Fibroblast of lung (primary cell): ENCODE measurements at regions not wholly inside any gene's neighbourhood (a gene's known extent, or its start where the extent isn't known, plus 50 kb on each side); places are given as distances from the start of the nearest gene placed in this dataset.

Source experiments
- DNase-seq, 2 donors: peaks; one replicate each; pipeline versions ENCODE4 v3.0.0 to v3.0.0-alpha.2; 2010; ENCODE audit warnings: low read depth in 2 of 2
- H2AFZ ChIP-seq: 2 replicates; pipeline ENCODE4 v1.5.1; 2012; ENCODE audit warnings: low read length, control low read depth, inconsistent platforms
- H3K27ac ChIP-seq: 2 replicates; pipeline ENCODE4 v1.5.1; 2011; ENCODE audit warnings: low read length, control low read depth; ENCODE audit not compliant: insufficient read depth
- H3K27me3 ChIP-seq: 2 replicates; pipeline ENCODE4 v1.5.1; 2011; ENCODE audit warnings: mild to moderate bottlenecking, low read length; ENCODE audit not compliant: control insufficient read depth, insufficient read depth
- H3K36me3 ChIP-seq: 2 replicates; pipeline ENCODE4 v1.5.1; 2011; ENCODE audit warnings: low read length; ENCODE audit not compliant: control insufficient read depth, insufficient read depth
- H3K4me1 ChIP-seq: 2 replicates; pipeline ENCODE4 v1.5.1; 2011; ENCODE audit warnings: low read length; ENCODE audit not compliant: control insufficient read depth, insufficient read depth; ENCODE audit errors: extremely low read depth
- H3K4me2 ChIP-seq: 2 replicates; pipeline ENCODE4 v1.5.1; 2011; ENCODE audit warnings: low read length, control low read depth; ENCODE audit not compliant: insufficient read depth; ENCODE audit errors: extremely low read depth
- H3K4me3 ChIP-seq, 4 experiments: fragments of 200-600 bp in 1 of 4; sonication (generic) in 1 of 4; replicated peaks in 1 of 4; 2 replicates each; pipeline ENCODE4 v1.5.1; 2011 to 2016; ENCODE audit warnings: low read length in 4 of 4, low read depth in 3 of 4, mild to moderate bottlenecking in 3 of 4, control low read depth in 2 of 4, inconsistent platforms in 1 of 4, mixed read lengths in 1 of 4; ENCODE audit not compliant: insufficient read depth in 1 of 4; ENCODE audit errors: control extremely low read depth in 1 of 4
- H3K79me2 ChIP-seq: 2 replicates; pipeline ENCODE4 v1.5.1; 2012; ENCODE audit warnings: mild to moderate bottlenecking, low read length, inconsistent platforms; ENCODE audit not compliant: control insufficient read depth, insufficient read depth
- H3K9ac ChIP-seq: 2 replicates; pipeline ENCODE4 v1.5.1; 2011; ENCODE audit warnings: mild to moderate bottlenecking, low read length, control low read depth; ENCODE audit not compliant: insufficient read depth
- H3K9me3 ChIP-seq: 2 replicates; pipeline ENCODE4 v1.5.1; 2012; ENCODE audit warnings: low read depth, low read length; ENCODE audit not compliant: control insufficient read depth, insufficient read depth
- H4K20me1 ChIP-seq: 2 replicates; pipeline ENCODE4 v1.5.1; 2011; ENCODE audit warnings: low read length; ENCODE audit not compliant: control insufficient read depth, insufficient read depth; ENCODE audit errors: extremely low read depth
- CTCF ChIP-seq, 2 donors: IDR thresholded peaks in 1 of 2; conservative IDR thresholded peaks in 1 of 2; 1 replicate in 1 of 2; 2 replicates in 1 of 2; pipeline ENCODE4 v1.5.1; 2011 to 2012; ENCODE audit warnings: low read length in 2 of 2, control low read depth in 1 of 2, inconsistent platforms in 1 of 2, low read depth in 1 of 2, mild to moderate bottlenecking in 1 of 2
- EZH2 ChIP-seq: IDR thresholded peaks from 2 replicates; pipeline ENCODE4 v1.5.1; 2012; ENCODE audit warnings: low read length, control low read depth, mild to moderate bottlenecking; ENCODE audit errors: missing control alignments

GRCh38 chr1:29648798-29649188, 412.5 kb downstream of the PTPRU start:
- H3K9me3 ChIP-seq: no peaks in the 10 kb centered on the region
- H3K27ac ChIP-seq: no peak overlapping the region
- no peak for DNase-seq
- no peak overlapping the region for H2AFZ ChIP-seq
- no peak for TF ChIP-seq EZH2
- TF ChIP-seq CTCF (conservative IDR thresholded peaks at IDR 0.05 in 1 of 2, IDR thresholded peaks at IDR 0.05 in 1 of 2; ENCODE audit: low read depth in 1 of 2, low read length in 2 of 2): no peak
- H3K4me2 ChIP-seq: no peak overlapping the region
- no peaks in the 10 kb centered on the region for H3K4me1 ChIP-seq
- no peaks in the 10 kb centered on the region for H4K20me1 ChIP-seq
- H3K9ac ChIP-seq: no peak overlapping the region
- H3K27me3 ChIP-seq: no peaks in the 10 kb centered on the region
- no peak overlapping the region for H3K4me3 ChIP-seq
- H3K36me3 ChIP-seq: no peaks in the 10 kb centered on the region
- no peaks in the 10 kb centered on the region for H3K79me2 ChIP-seq

GRCh38 chr1:29648026-29648425, 411.7 kb downstream of the PTPRU start:
- DNase-seq: no peak
- TF ChIP-seq CTCF (conservative IDR thresholded peaks at IDR 0.05 in 1 of 2, IDR thresholded peaks at IDR 0.05 in 1 of 2; ENCODE audit: low read depth in 1 of 2, low read length in 2 of 2): no peak
- TF ChIP-seq EZH2: no peak
- H3K27ac ChIP-seq: no peak overlapping the region
- H4K20me1 ChIP-seq: no peaks in the 10 kb centered on the region
- H3K27me3 ChIP-seq: no peaks in the 10 kb centered on the region
- H3K4me3 ChIP-seq: no peak overlapping the region
- H3K79me2 ChIP-seq: no peaks in the 10 kb centered on the region
- H3K9ac ChIP-seq: no peak overlapping the region
- H3K36me3 ChIP-seq: no peaks in the 10 kb centered on the region
- no peaks in the 10 kb centered on the region for H3K4me1 ChIP-seq
- no peak overlapping the region for H2AFZ ChIP-seq
- no peaks in the 10 kb centered on the region for H3K9me3 ChIP-seq
- no peak overlapping the region for H3K4me2 ChIP-seq

GRCh38 chr1:29647581-29647980, 411.3 kb downstream of the PTPRU start:
- TF ChIP-seq EZH2 (no peak), CTCF (conservative IDR thresholded peaks at IDR 0.05 in 1 of 2, IDR thresholded peaks at IDR 0.05 in 1 of 2; ENCODE audit: low read depth in 1 of 2, low read length in 2 of 2) (no peak)
- DNase-seq: peak; percentile 17 to 40
- Histone ChIP-seq H3K27me3 (no peaks in the 10 kb centered on the region), H3K9ac (no peak overlapping the region), H3K27ac (no peak overlapping the region), H4K20me1 (no peaks in the 10 kb centered on the region), H3K4me3 (no peak overlapping the region), H3K4me2 (no peak overlapping the region), H3K79me2 (no peaks in the 10 kb centered on the region), H3K36me3 (no peaks in the 10 kb centered on the region), H3K9me3 (no peaks in the 10 kb centered on the region), H3K4me1 (no peaks in the 10 kb centered on the region), H2AFZ (no peak overlapping the region)
